Mesothelial cell of epicardium (in vitro differentiated cells): ENCODE measurements at regions not wholly inside any gene's neighbourhood (a gene's known extent, or its start where the extent isn't known, plus 50 kb on each side); places are given as distances from the start of the nearest gene placed in this dataset.

ENCODE experiments used
- DNase-seq, 2 experiments: peaks; one replicate each; pipeline ENCODE4 v3.0.0; 2021; ENCODE audit warnings: low spot score in 2 of 2; ENCODE audit not compliant: unreplicated experiment in 2 of 2
- H3K27ac Mint-ChIP-seq: 2 replicates; pipeline ENCODE4 v1.8.0; 2021; ENCODE audit warnings: mixed read lengths
- H3K27me3 Mint-ChIP-seq: 2 replicates; pipeline ENCODE4 v1.8.0; 2021; ENCODE audit warnings: low read depth, mixed read lengths
- H3K36me3 Mint-ChIP-seq: 2 replicates; pipeline ENCODE4 v1.8.0; 2021; ENCODE audit warnings: mixed read lengths
- H3K4me1 Mint-ChIP-seq: 2 replicates; pipeline ENCODE4 v1.8.0; 2021; ENCODE audit warnings: mixed read lengths
- H3K4me3 Mint-ChIP-seq: 2 replicates; pipeline ENCODE4 v1.8.0; 2021; ENCODE audit warnings: mild to moderate bottlenecking, moderate library complexity, mixed read lengths
- H3K9me3 Mint-ChIP-seq: 2 replicates; pipeline ENCODE4 v1.8.0; 2021; ENCODE audit warnings: mixed read lengths
- TF ChIP-seq, protein P1 (sequence below): fragments of 200-600 bp; sonication (generic); IDR thresholded peaks from one replicate; pipeline ENCODE4 v1.5.0; 2021; ENCODE audit warnings: antibody characterized with exemption; ENCODE audit not compliant: unreplicated experiment

DNA sequence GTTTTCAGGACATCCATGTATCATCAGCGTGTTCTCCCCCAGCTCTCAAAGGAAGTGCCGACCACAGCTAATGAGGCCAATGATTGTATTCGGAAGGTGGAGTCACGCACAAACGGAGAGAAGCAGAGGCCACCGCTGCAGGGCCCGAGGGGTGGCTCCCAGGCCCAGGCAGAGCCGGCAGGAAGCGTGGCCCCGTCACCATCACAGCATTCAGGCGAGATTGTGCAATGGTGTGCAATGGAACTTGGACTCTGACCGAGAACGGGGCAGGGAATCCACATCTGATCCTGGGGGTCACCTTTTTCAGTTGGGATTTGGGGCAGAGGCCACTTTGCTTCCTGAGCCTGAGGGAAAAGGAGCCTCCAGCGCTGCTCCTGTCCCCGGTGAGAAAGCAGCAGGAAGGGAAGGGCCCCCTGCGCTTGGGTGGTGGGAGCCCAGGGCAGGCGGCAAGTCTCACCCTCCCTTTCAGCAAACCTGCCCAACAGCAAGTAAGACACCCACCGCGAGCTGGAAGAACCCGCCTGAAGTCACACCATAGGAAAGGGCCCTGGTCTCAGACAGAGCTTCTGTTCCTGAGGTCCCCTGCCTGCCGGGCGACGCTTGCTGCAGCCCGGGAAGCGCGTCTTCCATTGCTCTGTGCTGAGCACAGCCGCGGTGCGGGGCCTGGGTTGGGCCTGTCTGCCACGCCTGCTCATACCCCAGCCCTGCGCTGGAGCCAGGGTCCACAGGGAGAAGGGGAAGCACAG, 1430.7 kb downstream of the BRD1 start:
- H3K9me3 Mint-ChIP-seq, result no peaks in the 10 kb centered on the region
- peaks cover 12% of the 10 kb centered on the region for H3K27me3 Mint-ChIP-seq
- no peak overlapping the region for H3K4me3 Mint-ChIP-seq
- TF ChIP-seq, protein P1, sequence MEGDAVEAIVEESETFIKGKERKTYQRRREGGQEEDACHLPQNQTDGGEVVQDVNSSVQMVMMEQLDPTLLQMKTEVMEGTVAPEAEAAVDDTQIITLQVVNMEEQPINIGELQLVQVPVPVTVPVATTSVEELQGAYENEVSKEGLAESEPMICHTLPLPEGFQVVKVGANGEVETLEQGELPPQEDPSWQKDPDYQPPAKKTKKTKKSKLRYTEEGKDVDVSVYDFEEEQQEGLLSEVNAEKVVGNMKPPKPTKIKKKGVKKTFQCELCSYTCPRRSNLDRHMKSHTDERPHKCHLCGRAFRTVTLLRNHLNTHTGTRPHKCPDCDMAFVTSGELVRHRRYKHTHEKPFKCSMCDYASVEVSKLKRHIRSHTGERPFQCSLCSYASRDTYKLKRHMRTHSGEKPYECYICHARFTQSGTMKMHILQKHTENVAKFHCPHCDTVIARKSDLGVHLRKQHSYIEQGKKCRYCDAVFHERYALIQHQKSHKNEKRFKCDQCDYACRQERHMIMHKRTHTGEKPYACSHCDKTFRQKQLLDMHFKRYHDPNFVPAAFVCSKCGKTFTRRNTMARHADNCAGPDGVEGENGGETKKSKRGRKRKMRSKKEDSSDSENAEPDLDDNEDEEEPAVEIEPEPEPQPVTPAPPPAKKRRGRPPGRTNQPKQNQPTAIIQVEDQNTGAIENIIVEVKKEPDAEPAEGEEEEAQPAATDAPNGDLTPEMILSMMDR, result no peak
- H3K36me3 Mint-ChIP-seq, result no peaks in the 10 kb centered on the region
- peak in 1 of 2 experiments; percentile 29 for DNase-seq
- H3K4me1 Mint-ChIP-seq, result no peaks in the 10 kb centered on the region
- H3K27ac Mint-ChIP-seq, result no peak overlapping the region

DNA sequence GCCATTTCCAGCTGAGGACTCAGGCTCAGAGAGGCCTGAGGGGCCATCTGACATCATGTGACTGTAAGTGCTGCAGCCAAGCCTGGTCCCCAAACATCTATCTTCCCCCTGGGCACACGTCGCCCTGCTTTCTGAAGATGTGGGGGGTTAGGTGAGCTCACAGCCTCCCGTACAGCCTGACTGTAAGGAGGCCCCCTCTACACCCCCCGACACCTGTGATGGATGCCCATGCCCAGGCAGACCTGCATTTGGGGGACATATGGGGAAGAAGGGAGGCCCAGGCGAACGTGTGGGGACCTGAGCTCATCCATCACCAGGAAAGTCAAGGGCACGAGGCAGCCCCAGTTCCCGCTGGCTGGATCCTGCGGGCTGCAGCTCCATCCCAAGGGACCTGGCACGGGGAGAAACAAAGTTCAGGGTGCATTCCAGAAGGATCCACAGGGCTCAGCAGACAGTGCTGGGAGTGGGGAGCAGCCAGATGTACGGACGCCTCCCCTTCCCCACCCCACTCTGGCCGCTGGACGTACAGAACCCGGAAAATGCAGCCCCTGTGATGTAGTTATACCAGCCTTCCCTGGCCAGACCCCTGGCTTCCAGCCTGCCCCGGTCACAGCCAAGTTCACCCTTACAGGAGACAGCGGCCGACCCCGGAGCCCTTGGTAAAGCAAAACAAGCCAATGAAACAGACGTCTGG, 1431.4 kb downstream of the BRD1 start:
- peak in 1 of 2 experiments; percentile 22 for DNase-seq
- Mint-ChIP-seq H3K36me3 (no peaks in the 10 kb centered on the region), H3K27ac (no peak overlapping the region), H3K4me1 (no peaks in the 10 kb centered on the region), H3K9me3 (no peaks in the 10 kb centered on the region), H3K27me3 (peaks cover 17% of the 10 kb centered on the region), H3K4me3 (no peak overlapping the region)
- TF ChIP-seq, protein P1, result no peak

DNA sequence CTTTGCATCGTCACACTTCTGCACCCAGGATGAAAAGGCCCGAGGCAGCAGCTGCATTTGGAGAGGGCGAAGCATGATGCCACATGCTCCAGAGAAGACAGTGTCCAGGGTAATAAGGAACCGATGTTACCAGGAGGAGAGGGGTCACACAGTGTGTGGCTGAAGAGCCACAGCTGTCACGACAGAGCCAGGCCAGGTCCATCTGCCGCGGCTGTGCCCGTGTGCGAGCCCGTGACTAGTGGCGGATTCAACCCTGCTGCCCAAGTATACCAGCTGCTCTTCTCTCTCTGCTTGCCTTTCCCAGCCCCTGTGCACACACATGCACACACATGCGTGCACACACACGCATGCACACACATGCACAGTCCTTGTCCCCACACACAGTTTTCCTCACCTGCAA, 1432.5 kb downstream of the BRD1 start:
- DNase-seq, result no peak
- Mint-ChIP-seq H3K4me1 (no peaks in the 10 kb centered on the region), H3K27me3 (peaks cover 25% of the 10 kb centered on the region), H3K36me3 (no peaks in the 10 kb centered on the region), H3K4me3 (no peak overlapping the region), H3K27ac (no peak overlapping the region), H3K9me3 (no peaks in the 10 kb centered on the region)
- TF ChIP-seq, protein P1, result no peak

DNA sequence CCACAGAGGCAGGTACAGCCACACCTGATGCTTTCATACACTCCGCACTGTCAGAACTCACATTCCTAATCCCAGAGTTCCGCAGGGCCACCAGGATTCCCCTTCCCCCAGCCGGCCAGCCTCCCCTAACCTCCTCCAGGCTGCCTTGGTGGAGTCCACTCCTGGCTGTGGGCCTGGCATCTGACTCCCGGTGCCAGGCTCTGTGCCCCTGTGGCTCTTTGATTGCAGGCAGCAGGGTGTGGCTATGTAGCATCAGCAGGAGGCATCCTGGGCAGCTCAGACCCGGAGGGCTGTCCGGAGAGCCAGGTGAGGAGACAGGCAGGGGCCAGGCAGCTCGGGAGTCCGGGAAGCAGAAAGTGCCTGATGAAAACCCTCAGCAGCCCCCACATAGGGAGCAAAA, 1432.9 kb downstream of the BRD1 start:
- H3K27me3 Mint-ChIP-seq, result peaks cover 28% of the 10 kb centered on the region
- no peak overlapping the region for H3K27ac Mint-ChIP-seq
- no peaks in the 10 kb centered on the region for H3K9me3 Mint-ChIP-seq
- H3K36me3 Mint-ChIP-seq, result no peaks in the 10 kb centered on the region
- H3K4me1 Mint-ChIP-seq, result no peaks in the 10 kb centered on the region
- TF ChIP-seq, protein P1, result no peak
- peak in 1 of 2 experiments; percentile 28 for DNase-seq
- no peak overlapping the region for H3K4me3 Mint-ChIP-seq

DNA sequence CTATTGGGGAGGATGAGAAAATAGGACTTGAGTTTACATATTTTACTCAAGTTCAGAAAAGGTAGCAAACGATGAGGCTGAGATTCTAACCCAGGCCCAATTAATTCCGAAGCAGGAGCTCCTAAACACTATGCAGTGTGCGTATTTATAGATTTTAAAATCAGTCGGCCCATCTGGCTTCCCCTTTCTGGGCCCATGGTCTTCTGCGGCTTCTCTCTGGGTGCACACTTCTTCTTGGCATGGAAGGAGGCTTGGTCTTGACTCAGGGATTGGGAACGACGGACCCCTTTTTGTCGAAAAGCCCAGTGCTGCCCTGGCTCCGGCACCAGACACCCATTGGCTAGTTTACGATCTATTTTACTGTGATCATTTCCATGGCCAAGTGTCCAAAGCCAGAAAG, 1433.8 kb downstream of the BRD1 start:
- Mint-ChIP-seq H3K27ac (no peak overlapping the region), H3K4me1 (no peaks in the 10 kb centered on the region), H3K36me3 (no peaks in the 10 kb centered on the region), H3K4me3 (no peak overlapping the region), H3K27me3 (peaks cover 27% of the 10 kb centered on the region), H3K9me3 (no peaks in the 10 kb centered on the region)
- DNase-seq, result peak in 1 of 2 experiments; percentile 14
- TF ChIP-seq, protein P1, result no peak
